AG09309 (cell line): ENCODE measurements at regions not wholly inside any gene's neighbourhood (a gene's known extent, or its start where the extent isn't known, plus 50 kb on each side); places are given as distances from the start of the nearest gene placed in this dataset.

Source experiments
- DNase-seq: peaks from one replicate; pipeline ENCODE4 v3.0.0-alpha.2; 2010; ENCODE audit warnings: low read depth
- H3K4me3 ChIP-seq: 2 replicates; pipeline ENCODE4 v1.5.1; 2011; ENCODE audit warnings: mild to moderate bottlenecking, low read depth, low read length, moderate library complexity; ENCODE audit not compliant: control insufficient read depth
- TF ChIP-seq, protein P1 (sequence below): IDR thresholded peaks from 2 replicates; pipeline ENCODE4 v1.5.1; 2011; ENCODE audit warnings: mild to moderate bottlenecking, low read depth, low read length, inconsistent platforms; ENCODE audit not compliant: insufficient read depth, control insufficient read depth; ENCODE audit errors: missing control alignments

DNA sequence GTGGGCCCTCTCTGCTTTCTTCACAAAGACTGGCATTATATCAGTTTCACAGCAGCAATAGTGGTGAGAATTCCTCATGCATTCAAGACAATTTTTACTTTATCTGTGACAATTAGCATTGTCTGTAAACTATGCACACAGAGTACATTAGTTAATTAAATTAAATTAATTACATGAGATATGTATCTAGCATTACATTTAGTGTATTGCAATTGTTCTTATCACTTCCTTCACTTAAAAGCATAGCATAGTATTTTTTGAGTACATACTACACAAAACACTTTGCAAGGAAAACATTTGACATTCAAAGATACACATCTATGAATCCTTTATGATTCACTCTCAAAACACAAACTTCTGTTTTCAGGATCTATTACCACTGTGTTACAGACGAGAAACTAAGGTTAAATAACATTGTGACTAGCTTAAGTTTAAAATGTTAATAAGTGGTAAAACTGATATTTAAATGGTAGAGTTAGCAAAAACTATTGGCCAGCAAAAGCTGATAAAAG, 1542.6 kb downstream of the PLA2G4A start:
- TF ChIP-seq, protein P1, sequence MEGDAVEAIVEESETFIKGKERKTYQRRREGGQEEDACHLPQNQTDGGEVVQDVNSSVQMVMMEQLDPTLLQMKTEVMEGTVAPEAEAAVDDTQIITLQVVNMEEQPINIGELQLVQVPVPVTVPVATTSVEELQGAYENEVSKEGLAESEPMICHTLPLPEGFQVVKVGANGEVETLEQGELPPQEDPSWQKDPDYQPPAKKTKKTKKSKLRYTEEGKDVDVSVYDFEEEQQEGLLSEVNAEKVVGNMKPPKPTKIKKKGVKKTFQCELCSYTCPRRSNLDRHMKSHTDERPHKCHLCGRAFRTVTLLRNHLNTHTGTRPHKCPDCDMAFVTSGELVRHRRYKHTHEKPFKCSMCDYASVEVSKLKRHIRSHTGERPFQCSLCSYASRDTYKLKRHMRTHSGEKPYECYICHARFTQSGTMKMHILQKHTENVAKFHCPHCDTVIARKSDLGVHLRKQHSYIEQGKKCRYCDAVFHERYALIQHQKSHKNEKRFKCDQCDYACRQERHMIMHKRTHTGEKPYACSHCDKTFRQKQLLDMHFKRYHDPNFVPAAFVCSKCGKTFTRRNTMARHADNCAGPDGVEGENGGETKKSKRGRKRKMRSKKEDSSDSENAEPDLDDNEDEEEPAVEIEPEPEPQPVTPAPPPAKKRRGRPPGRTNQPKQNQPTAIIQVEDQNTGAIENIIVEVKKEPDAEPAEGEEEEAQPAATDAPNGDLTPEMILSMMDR, result no peak
- DNase-seq, result no peak
- H3K4me3 ChIP-seq, result no peak overlapping the region

DNA sequence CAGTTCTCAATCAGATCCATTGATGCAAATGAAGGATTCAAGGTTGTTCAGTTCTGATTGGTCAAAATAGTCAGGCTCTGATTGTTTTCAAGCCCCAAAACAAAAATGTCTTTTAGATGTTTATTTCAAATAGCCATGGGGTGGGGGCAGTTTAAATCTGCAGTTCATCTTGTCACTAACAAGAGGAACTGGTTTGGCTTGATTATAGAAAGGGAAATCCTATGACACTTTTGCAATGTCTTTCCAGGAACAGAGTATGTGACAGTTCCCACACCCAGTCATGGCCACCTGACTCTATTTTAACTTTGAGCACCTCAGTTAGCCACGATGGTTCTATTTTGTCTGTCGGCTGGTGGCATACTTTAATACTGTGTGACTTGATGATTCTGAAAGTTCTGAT, 1544.1 kb downstream of the PLA2G4A start:
- no peak overlapping the region for H3K4me3 ChIP-seq
- DNase-seq, result no peak
- TF ChIP-seq, protein P1, result no peak

DNA sequence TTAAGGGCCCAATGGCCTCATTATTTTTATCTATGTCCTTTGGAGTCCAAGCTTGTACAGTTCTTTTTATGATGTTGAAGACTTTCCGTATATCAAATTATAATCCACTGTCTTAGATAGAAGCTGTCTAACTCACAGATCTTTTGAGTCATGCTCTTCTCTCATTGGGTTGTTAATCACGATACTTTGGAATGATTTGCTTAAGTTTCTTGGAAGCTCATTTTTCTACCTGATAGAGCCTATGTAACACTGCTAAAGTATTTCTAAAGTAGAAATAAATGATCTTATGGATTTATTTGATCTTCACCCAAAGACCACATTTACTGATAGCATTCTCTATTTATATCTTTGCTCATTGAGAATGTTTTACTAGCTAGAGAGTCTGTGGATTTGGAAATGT, 1554.1 kb downstream of the PLA2G4A start:
- TF ChIP-seq, protein P1, result no peak
- H3K4me3 ChIP-seq, result no peak overlapping the region
- DNase-seq, result no peak

DNA sequence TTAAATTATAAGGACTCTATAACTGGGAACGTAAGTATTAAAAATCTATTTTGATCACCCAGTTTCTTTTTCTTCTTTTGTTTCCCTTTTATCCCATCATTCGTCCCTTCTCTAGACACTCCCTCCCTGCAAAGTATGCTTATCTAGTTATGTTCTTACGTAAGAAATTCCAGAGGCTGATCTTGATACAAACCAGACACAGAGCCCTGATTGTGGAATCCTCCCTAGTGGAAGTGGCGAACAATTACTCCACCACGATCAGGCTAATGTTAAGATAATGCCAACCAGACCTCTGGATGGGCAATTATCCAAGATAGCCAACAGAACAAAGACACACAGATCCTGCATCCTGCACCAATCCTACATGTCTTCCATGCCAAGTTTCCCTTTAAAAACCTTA, 1557.4 kb downstream of the PLA2G4A start:
- no peak overlapping the region for H3K4me3 ChIP-seq
- TF ChIP-seq, protein P1, result no peak
- DNase-seq, result no peak

GRCh38 chr1:188386666-188387065, 1557.9 kb downstream of the PLA2G4A start:
- H3K4me3 ChIP-seq, result no peak overlapping the region
- no peak for DNase-seq
- TF ChIP-seq, protein P1, result no peak

GRCh38 chr1:188394677-188395076, 1565.9 kb downstream of the PLA2G4A start:
- DNase-seq, result no peak
- TF ChIP-seq, protein P1, result no peak
- no peak overlapping the region for H3K4me3 ChIP-seq

DNA sequence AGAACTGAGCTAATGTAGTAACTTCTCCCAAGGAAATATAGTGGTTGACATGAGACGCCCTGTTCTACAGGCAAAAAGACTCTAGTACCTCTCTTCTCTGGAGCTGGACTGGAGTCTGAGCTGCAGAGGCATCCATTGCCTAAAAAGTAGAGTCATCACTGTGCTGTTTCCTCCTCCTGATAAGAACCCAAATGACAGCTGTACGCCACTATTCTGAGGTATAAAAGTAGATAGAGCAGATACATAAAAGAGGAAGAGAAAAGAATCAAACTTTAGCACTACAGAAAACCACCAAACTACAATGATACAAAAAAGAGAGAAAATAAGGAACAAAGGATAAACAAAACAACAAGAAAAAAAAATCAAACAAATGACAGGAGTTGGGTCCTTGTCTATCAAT, 1568.8 kb downstream of the PLA2G4A start:
- DNase-seq, result no peak
- H3K4me3 ChIP-seq, result no peak overlapping the region
- TF ChIP-seq, protein P1, result no peak
